HG03039 (cell line): ENCODE measurements at regions not wholly inside any gene's neighbourhood (a gene's known extent, or its start where the extent isn't known, plus 50 kb on each side); places are given as distances from the start of the nearest gene placed in this dataset.

Source experiments
- ATAC-seq: cut with Tn5 transposase; IDR thresholded peaks from one replicate; pipeline ENCODE4 v1.9.1; 2021; ENCODE audit warnings: mild to moderate bottlenecking, moderate library complexity; ENCODE audit not compliant: unreplicated experiment

DNA sequence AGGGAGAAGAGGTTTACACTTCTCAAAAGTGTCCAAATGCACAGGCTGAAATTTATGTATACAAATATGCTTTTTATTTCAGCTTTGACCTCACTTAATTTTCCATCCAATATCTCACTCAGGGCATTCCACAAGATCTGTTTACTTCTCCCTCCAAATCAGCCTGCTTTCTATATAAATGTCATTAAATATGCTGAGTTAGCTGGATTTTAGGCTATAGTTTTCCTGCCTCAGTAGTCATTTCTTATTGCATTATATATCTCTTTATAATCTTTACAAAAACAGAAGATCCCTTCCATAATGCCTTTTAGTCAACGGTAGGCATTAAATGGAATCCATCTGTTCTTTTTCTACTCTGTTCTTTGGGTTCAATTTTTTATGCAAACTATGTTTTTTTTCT is 71.7 kb upstream of the KCND2 start:
- ATAC-seq: no peak

DNA sequence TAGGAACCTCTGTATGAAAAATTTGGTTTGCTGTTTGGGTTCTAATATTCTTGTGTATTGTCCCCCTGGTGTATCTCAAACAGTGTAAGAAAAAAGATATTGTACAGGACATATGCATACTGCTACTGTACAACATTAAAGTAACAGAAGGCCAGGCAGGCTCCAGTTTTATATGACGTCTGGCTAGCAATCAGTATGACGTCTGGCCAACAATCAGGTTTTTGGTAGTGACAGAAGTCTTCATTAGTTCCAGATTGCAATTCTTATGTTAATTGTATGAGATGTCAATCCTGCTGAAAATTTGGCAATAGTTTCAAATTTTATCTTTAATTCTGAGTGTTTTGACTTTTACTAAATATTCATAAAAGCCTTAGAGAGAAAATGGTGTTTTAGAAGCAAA is 67.9 kb upstream of the KCND2 start:
- ATAC-seq: no peak

DNA sequence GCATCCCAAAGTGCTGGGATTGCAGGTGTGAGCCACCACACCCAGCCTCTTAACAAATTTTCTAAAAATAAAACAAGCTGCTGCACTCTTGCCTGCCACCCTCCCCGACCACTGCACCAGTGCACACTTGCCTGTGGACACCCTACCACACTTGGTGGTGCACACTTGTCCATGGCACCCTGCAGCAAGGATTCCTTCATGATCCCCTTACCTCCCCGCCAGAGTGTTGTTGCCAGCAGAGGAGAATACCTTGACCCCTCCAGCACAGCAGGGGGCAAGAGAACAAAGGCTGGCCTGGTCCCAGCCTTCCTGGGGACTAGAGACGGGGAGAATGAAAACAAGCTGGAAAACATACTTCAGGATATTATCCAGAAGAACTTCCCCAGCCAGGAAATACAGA is 65.9 kb upstream of the KCND2 start:
- no peak for ATAC-seq

DNA sequence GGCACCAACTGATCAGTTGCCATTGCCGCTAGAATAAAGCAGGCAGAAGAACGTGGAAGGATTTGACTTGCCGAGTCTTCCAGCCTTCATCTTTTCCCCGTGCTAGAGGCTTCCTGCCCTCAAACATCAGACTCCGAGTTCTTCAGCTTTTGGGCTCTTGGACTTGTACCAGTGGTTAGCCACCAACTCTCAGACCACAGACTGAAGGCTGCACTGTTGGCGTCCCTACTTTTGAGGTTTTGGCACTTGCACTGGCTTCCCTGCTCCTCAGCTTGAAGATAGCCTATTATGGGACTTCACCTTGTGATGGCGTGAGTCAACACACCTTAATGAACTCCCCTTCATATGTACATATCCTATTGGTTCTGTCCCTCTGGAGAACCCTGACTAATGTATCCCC is 57.3 kb upstream of the KCND2 start:
- no peak for ATAC-seq

DNA sequence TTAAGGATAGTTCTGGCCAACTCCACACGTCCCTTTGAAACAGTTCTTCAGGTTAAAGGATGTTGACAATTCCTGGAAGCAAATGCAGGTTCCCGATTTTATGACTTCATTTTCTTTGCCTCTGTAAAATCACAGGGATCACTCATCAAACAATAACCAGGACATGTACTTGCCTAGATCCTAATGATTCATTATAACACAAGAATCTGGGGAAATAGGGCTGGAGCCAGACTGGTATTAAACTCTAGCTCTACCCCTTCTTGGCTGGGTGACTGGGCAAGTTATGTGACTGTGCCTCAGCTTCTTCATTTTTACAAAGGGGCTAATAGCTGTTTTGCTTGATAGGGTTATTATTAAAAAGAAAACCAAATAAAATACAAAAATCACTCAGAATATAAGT is 56.0 kb upstream of the KCND2 start:
- no peak for ATAC-seq

DNA sequence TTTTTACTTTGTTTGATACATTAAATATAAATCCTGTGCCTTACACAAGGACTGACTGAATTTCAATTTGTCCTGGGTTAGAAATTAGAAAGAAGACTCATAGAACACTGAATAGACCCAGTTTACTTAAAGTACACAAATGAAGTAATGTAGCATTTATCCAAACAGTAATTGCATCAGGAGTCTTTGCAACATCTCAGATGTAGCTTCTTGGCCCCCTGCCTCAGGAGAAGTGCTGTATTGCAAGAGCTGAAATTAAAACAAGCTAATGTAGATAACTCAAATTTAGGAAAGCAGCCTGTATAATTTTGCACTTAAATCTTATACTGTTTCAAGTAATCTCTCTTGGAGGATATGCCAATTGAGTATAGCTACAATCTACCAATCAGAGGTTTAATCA is 54.3 kb upstream of the KCND2 start:
- no peak for ATAC-seq

DNA sequence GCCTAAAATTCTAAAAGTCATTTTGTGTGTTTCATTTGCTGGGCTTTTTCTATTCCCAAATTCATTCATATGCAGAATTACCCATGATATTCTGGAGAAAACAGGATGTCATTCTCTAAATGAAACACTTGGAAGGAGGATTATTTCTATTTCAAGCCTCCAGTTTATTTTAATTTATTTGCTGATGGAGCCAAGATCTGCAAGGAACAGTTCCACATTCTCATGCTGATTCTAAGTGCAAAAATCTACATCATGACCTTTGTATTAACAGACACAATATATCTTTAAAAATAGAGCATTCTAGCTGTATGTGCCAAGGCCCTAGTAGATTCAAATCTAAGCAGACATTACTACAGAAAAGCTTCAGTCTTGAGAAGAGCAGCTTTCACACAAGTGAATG is 51.3 kb upstream of the KCND2 start:
- no peak for ATAC-seq
